HCT116 (cell line): ENCODE measurements at regions not wholly inside any gene's neighbourhood (a gene's known extent, or its start where the extent isn't known, plus 50 kb on each side); places are given as distances from the start of the nearest gene placed in this dataset.

ENCODE experiments used
- EGR1 ChIP-seq: IDR thresholded peaks from 2 replicates; pipeline ENCODE4 v1.6.1; 2012; ENCODE audit warnings: low read depth
- EZH2 ChIP-seq: fragments of 200-600 bp; sonication (generic); IDR thresholded peaks from 2 replicates; pipeline ENCODE4 v1.6.1; 2017; ENCODE audit warnings: antibody characterized with exemption, mixed run types
- POLR2A ChIP-seq: IDR thresholded peaks from 2 replicates; pipeline ENCODE4 v1.7.0; 2011; ENCODE audit warnings: borderline replicate concordance; ENCODE audit not compliant: insufficient read depth, insufficient read length; ENCODE audit errors: extremely low read depth
- POLR2AphosphoS5 ChIP-seq: IDR thresholded peaks from 2 replicates; pipeline ENCODE4 v1.6.1; 2011; ENCODE audit warnings: mild to moderate bottlenecking, low read depth, low read length, moderate library complexity
- REST ChIP-seq: IDR thresholded peaks from 2 replicates; pipeline ENCODE4 v1.6.1; 2012; ENCODE audit warnings: low read depth
- SP1 ChIP-seq: IDR thresholded peaks from 2 replicates; pipeline ENCODE4 v1.6.1; 2012; ENCODE audit warnings: low read depth
- TF ChIP-seq, protein P1 (sequence below), 3 experiments: fragments of 200-600 bp in 1 of 3; sonication (generic) in 1 of 3; IDR thresholded peaks in 2 of 3; conservative IDR thresholded peaks in 1 of 3; 2 replicates each; pipeline ENCODE4 v1.5.1; 2012 to 2017; ENCODE audit warnings: low read depth in 2 of 3, low read length in 2 of 3, antibody characterized with exemption in 1 of 3, borderline replicate concordance in 1 of 3, control low read depth in 1 of 3, mild to moderate bottlenecking in 1 of 3, mixed read lengths in 1 of 3, mixed run types in 1 of 3, moderate library complexity in 1 of 3; ENCODE audit not compliant: insufficient read depth in 1 of 3

GRCh38 chr2:41137031-41137430, 685.1 kb upstream of the SLC8A1 start:
- TF ChIP-seq SP1 (no peak), EGR1 (no peak), POLR2A (no peak), POLR2AphosphoS5 (no peak), REST (no peak), EZH2 (no peak)
- TF ChIP-seq, protein P1, sequence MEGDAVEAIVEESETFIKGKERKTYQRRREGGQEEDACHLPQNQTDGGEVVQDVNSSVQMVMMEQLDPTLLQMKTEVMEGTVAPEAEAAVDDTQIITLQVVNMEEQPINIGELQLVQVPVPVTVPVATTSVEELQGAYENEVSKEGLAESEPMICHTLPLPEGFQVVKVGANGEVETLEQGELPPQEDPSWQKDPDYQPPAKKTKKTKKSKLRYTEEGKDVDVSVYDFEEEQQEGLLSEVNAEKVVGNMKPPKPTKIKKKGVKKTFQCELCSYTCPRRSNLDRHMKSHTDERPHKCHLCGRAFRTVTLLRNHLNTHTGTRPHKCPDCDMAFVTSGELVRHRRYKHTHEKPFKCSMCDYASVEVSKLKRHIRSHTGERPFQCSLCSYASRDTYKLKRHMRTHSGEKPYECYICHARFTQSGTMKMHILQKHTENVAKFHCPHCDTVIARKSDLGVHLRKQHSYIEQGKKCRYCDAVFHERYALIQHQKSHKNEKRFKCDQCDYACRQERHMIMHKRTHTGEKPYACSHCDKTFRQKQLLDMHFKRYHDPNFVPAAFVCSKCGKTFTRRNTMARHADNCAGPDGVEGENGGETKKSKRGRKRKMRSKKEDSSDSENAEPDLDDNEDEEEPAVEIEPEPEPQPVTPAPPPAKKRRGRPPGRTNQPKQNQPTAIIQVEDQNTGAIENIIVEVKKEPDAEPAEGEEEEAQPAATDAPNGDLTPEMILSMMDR (IDR thresholded peaks at IDR 0.05 in 2 of 3, conservative IDR thresholded peaks at IDR 0.05 in 1 of 3; ENCODE audit: borderline replicate concordance in 1 of 3, insufficient read depth in 1 of 3, low read depth in 2 of 3, low read length in 2 of 3): no peak
